Peyer's patch (tissue), 4 donors: ENCODE measurements at regions not wholly inside any gene's neighbourhood (a gene's known extent, or its start where the extent isn't known, plus 50 kb on each side); places are given as distances from the start of the nearest gene placed in this dataset.

Experiments
- CTCF ChIP-seq, 6 experiments: fragments of 450-650 bp in 4 of 6; fragments of 200-600 bp in 2 of 6; sonication (generic) in 1 of 6; IDR thresholded peaks; one replicate each; pipeline ENCODE4 v1.5.1; 2017 to 2019; ENCODE audit warnings: antibody characterized with exemption in 6 of 6, mild to moderate bottlenecking in 3 of 6, moderate library complexity in 1 of 6
- POLR2A ChIP-seq, 2 donors: fragments of 450-650 bp; IDR thresholded peaks; one replicate each; pipeline ENCODE4 v1.5.1; 2017; ENCODE audit warnings: antibody characterized with exemption in 2 of 2, mild to moderate bottlenecking in 2 of 2, moderate library complexity in 2 of 2

GRCh38 chr3:164387236-164387635 lies 691.1 kb downstream of the SI start:
- TF ChIP-seq CTCF (IDR thresholded peaks at IDR 0.05) (no peak), POLR2A (IDR thresholded peaks at IDR 0.05) (no peak)
